Stimulated activated memory B cell treated with anti-CD40 and anti-IgM and Interleukin-4, amounts not matched to agents 10 μg/mL and 1 μg/mL and 100 μg/mL, for 72 hours (primary cell): ENCODE measurements at regions not wholly inside any gene's neighbourhood (a gene's known extent, or its start where the extent isn't known, plus 50 kb on each side); places are given as distances from the start of the nearest gene placed in this dataset.
A peak's percentile ranks its signal among the peaks of the same experiment; 100 is the strongest.
"Not testable (repeated sequence)": the region's sequence is repeated elsewhere in the genome, so short reads cannot be mapped to it uniquely, and the experiment has no call there.

Source experiments
- ATAC-seq: fragments of 150-1000 bp; cut with Tn5 transposase; 2 replicates; pipeline ENCODE4 v1.10.0; 2021
- H3K27ac Mint-ChIP-seq: one replicate; pipeline ENCODE4 v1.8.0; 2022; ENCODE audit warnings: mild to moderate bottlenecking, mixed read lengths
- H3K27me3 Mint-ChIP-seq: one replicate; pipeline ENCODE4 v1.8.0; 2022; ENCODE audit warnings: mixed read lengths
- H3K36me3 Mint-ChIP-seq: one replicate; pipeline ENCODE4 v1.8.0; 2022; ENCODE audit warnings: mixed read lengths
- H3K4me1 Mint-ChIP-seq: one replicate; pipeline ENCODE4 v1.8.0; 2022; ENCODE audit warnings: mixed read lengths
- H3K4me3 Mint-ChIP-seq: one replicate; pipeline ENCODE4 v1.8.0; 2022; ENCODE audit warnings: mild to moderate bottlenecking, moderate library complexity, mixed read lengths
- H3K9me3 Mint-ChIP-seq: one replicate; pipeline ENCODE4 v1.8.0; 2022; ENCODE audit warnings: mixed read lengths

- Mint-ChIP-seq H3K4me1 (peaks cover 42% of the 10 kb centered on the region), H3K4me3 (peak overlapping the region; percentile 19), H3K27ac (peak overlapping the region; percentile 90), H3K27me3 (no peaks in the 10 kb centered on the region), H3K9me3 (peaks cover 5% of the 10 kb centered on the region), H3K36me3 (no peaks in the 10 kb centered on the region)
- peak; percentile 90 for ATAC-seq
Measured at GRCh38 chr2:195559431-195559914, 97.6 kb upstream of the SLC39A10 start.

GRCh38 chr2:195555971-195556370, 101.1 kb upstream of the SLC39A10 start:
- H3K9me3 Mint-ChIP-seq, result peaks cover 5% of the 10 kb centered on the region
- H3K4me1 Mint-ChIP-seq, result peaks cover 45% of the 10 kb centered on the region
- H3K27ac Mint-ChIP-seq, result peak overlapping the region; percentile 46
- H3K36me3 Mint-ChIP-seq, result peaks cover 5% of the 10 kb centered on the region
- ATAC-seq, result no peak
- H3K27me3 Mint-ChIP-seq, result no peaks in the 10 kb centered on the region
- no peak overlapping the region for H3K4me3 Mint-ChIP-seq

- no peak for ATAC-seq
- Mint-ChIP-seq H3K27ac (peak overlapping the region; percentile 88), H3K36me3 (peaks cover 5% of the 10 kb centered on the region), H3K27me3 (no peaks in the 10 kb centered on the region), H3K9me3 (peaks cover 9% of the 10 kb centered on the region), H3K4me1 (peaks cover 27% of the 10 kb centered on the region), H3K4me3 (peak overlapping the region; percentile 44)
Measured at GRCh38 chr2:195552581-195552980, 104.4 kb upstream of the SLC39A10 start.

DNA sequence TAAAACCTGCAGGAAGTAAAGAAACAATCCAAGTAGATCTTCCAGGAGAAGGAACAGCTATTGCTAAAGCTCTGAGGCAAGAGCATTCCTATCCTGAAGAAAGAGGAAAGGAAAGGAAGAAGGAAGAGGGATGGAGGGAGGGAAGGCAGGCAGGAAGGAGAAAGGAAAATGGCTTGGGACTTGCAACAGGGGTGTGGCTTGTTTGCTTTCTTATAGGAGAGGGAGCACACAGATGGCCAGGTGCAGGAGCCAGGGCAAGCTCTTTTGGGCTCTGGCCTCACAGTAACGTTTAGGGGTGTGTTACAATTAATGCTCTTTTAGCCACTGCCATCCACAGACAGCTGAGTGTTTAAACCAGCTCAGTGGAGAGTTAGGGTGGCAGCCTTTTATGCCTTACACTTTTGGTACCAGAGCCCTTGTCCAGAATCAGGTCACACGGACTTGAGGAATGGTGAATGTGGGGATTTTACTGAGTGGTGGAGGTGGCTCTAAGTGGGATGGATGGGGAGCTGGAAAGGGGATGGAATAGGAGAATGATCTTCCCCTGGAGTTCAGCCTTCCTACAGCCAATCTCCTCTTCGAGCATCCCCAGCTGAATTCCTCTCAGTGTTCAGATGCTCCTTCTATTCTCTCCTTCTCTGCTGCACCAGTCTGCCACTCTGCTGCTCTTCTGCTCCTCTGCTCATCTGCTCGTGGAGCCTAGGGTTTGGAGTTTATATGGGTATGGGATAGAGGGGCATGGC, 108.7 kb upstream of the SLC39A10 start:
- Mint-ChIP-seq H3K27ac (peak overlapping the region; percentile 8), H3K36me3 (peaks cover 5% of the 10 kb centered on the region), H3K4me3 (no peak overlapping the region), H3K9me3 (peaks cover 9% of the 10 kb centered on the region), H3K4me1 (peaks cover 27% of the 10 kb centered on the region), H3K27me3 (no peaks in the 10 kb centered on the region)
- no peak for ATAC-seq

- H3K4me1 Mint-ChIP-seq, result peaks cover 26% of the 10 kb centered on the region
Measured at GRCh38 chr2:195547268-195547840, 109.7 kb upstream of the SLC39A10 start.

DNA sequence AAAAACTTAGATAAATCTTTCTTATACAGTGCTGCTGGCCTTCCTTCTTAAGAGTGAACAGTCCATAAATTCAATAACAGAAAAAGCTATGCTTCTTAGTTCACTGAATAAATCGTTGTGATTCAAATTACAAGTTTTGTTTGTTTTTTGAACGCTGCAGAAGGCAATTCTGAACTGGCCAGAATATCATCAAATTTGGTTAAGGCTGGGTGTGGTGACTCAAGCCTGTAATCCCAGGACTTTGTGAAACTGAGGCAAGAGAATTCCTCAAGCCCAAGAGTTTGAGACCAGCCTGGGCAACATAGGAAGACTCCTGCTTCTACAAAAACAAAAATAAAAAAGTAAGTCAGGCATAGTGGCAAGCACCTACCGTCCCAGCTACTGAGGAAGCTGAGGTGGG, 111.2 kb upstream of the SLC39A10 start:
- Mint-ChIP-seq H3K4me1 (peaks cover 17% of the 10 kb centered on the region), H3K27me3 (no peaks in the 10 kb centered on the region), H3K9me3 (peaks cover 12% of the 10 kb centered on the region), H3K27ac (no peak overlapping the region), H3K36me3 (no peaks in the 10 kb centered on the region), H3K4me3 (no peak overlapping the region)
- ATAC-seq, result no peak

More at GRCh38 chr2:195547268-195547840, 109.7 kb upstream of the SLC39A10 start:
- H3K9me3 Mint-ChIP-seq, result peaks cover 12% of the 10 kb centered on the region
- not testable (repeated sequence) for H3K27me3 Mint-ChIP-seq, H3K4me3 Mint-ChIP-seq, H3K27ac Mint-ChIP-seq, ATAC-seq, H3K36me3 Mint-ChIP-seq

DNA sequence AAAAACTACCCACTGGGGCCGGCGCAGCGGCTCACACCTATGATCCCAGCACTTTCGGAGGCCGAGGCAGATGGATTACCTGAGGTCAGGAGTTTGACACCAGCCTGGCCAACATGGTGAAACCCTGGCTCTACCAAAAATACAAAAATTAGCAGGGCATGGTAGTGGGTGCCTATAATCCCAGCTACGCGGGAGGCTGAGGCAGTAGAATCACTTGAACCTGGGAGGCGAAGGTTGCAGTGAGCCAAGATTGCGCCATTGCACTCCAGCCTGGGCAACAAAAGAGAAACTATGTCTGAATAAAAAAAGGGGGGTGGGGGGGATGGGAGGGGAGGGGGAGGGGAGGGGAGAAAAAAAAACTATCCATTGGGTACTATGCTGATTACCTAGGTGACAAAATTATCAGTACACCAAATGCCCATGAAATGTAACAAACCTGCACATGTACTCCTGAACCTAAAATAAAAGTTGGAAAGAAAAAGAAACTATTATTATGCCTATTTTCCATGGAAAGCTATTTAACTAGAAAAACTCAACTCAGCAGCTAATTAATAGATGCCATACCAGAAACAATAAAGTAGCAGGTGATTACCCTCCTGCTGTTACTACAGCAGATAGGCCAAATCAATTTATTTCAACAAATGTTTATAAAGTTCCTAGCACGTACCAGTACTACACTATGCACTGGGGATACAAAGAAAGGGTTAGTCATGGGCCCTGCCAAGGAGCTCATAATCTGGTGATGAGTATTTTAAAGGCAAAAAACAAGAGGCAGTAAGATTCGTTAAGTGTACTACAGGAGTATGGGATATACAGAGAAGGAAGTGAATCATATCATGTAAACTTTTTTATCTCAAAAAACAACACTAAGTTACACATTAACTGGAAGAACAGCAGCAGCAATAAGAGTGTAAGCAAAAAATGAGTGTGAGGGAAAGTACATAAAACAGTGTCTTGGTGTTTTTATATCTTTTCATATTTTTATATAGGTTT, 112.8 kb upstream of the SLC39A10 start:
- Mint-ChIP-seq H3K4me1 (peaks cover 12% of the 10 kb centered on the region), H3K36me3 (no peaks in the 10 kb centered on the region), H3K4me3 (no peak overlapping the region), H3K9me3 (peaks cover 12% of the 10 kb centered on the region), H3K27me3 (no peaks in the 10 kb centered on the region), H3K27ac (no peak overlapping the region)
- ATAC-seq, result peak; percentile 54

DNA sequence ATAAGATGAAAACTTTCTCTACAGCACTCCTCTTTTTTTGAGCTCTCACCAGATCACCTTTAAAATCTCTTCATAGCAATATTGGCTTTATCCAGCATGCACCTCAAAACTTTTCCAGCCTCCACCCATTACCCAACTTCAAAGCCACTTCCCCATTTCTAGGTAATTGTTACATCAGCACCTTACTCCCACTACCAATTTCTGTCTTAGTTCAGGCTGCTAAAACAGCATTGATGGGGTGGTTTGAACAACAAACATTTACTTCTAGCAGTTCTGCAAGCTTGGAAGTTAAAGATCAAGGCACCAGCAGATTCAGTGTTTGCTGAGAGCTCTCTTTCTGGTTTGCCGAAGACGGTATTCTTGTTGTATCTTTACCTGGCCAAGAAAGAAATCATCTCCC, 114.0 kb upstream of the SLC39A10 start:
- no peaks in the 10 kb centered on the region for H3K36me3 Mint-ChIP-seq
- no peak overlapping the region for H3K4me3 Mint-ChIP-seq
- peaks cover 7% of the 10 kb centered on the region for H3K9me3 Mint-ChIP-seq
- H3K4me1 Mint-ChIP-seq, result peaks cover 21% of the 10 kb centered on the region
- no peaks in the 10 kb centered on the region for H3K27me3 Mint-ChIP-seq
- H3K27ac Mint-ChIP-seq, result peak overlapping the region; percentile 38
- ATAC-seq, result no peak

DNA sequence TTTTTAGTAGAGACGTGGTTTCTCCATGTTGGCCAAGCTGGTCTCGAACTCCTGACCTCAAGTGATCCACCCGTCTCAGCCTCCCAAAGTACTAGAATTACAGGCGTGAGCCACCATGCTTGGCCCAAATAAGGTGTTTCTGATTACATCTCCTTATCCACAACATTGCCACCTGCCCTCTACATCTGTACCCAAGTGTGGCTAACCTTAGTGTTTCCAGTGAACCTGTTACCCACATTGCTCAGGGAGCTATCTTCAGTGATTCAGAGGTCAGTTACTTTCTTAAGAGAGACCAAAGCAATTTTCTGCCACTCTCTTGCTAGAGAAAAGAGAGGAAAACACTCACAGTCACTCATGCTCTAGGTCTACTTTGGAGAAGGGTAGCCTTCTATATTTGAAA, 115.0 kb upstream of the SLC39A10 start:
- H3K27ac Mint-ChIP-seq, result no peak overlapping the region
- peaks cover 6% of the 10 kb centered on the region for H3K9me3 Mint-ChIP-seq
- H3K27me3 Mint-ChIP-seq, result no peaks in the 10 kb centered on the region
- no peak for ATAC-seq
- no peaks in the 10 kb centered on the region for H3K36me3 Mint-ChIP-seq
- no peak overlapping the region for H3K4me3 Mint-ChIP-seq
- peaks cover 26% of the 10 kb centered on the region for H3K4me1 Mint-ChIP-seq

GRCh38 chr2:195538937-195539336, 118.1 kb upstream of the SLC39A10 start:
- Mint-ChIP-seq H3K36me3 (no peaks in the 10 kb centered on the region), H3K9me3 (peaks cover 6% of the 10 kb centered on the region), H3K27me3 (no peaks in the 10 kb centered on the region), H3K4me1 (peaks cover 57% of the 10 kb centered on the region), H3K4me3 (no peak overlapping the region), H3K27ac (peak overlapping the region; percentile 25)
- no peak for ATAC-seq

GRCh38 chr2:195537811-195538210, 119.2 kb upstream of the SLC39A10 start:
- Mint-ChIP-seq H3K4me3 (no peak overlapping the region), H3K9me3 (peaks cover 5% of the 10 kb centered on the region), H3K27ac (peak overlapping the region; percentile 92), H3K4me1 (peaks cover 59% of the 10 kb centered on the region), H3K27me3 (no peaks in the 10 kb centered on the region), H3K36me3 (no peaks in the 10 kb centered on the region)
- no peak for ATAC-seq

DNA sequence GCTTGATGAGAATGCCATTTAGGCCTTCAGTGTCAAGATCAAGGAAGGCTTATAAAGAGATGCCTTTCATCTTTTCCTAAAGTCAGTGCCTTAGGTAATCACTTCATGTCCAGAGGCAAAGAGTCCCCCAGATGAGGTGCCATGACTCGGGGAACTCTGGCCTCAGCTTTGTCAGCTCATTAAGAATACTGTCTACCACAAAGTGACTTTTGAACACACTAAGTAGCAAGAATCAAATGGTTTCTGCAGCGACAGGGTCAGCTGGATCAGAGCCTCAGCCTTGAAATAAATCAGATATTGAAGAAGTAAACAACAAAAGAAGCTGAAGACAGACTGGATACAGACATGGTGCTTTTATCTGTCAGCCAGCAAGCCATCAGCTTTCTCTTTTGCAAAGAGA, 120.1 kb upstream of the SLC39A10 start:
- Mint-ChIP-seq H3K4me3 (no peak overlapping the region), H3K27ac (peak overlapping the region; percentile 92), H3K4me1 (peaks cover 64% of the 10 kb centered on the region), H3K27me3 (no peaks in the 10 kb centered on the region), H3K9me3 (peaks cover 2% of the 10 kb centered on the region), H3K36me3 (no peaks in the 10 kb centered on the region)
- ATAC-seq, result no peak

GRCh38 chr2:195535911-195536522, 121.0 kb upstream of the SLC39A10 start:
- Mint-ChIP-seq H3K27ac (peak overlapping the region; percentile 92), H3K36me3 (no peaks in the 10 kb centered on the region), H3K4me1 (peaks cover 67% of the 10 kb centered on the region), H3K9me3 (peaks cover 2% of the 10 kb centered on the region), H3K27me3 (no peaks in the 10 kb centered on the region), H3K4me3 (peak overlapping the region; percentile 8)
- ATAC-seq, result peak; percentile 94

GRCh38 chr2:195534971-195535370, 122.1 kb upstream of the SLC39A10 start:
- Mint-ChIP-seq H3K27ac (peak overlapping the region; percentile 92), H3K9me3 (peaks cover 2% of the 10 kb centered on the region), H3K36me3 (no peaks in the 10 kb centered on the region), H3K27me3 (no peaks in the 10 kb centered on the region), H3K4me1 (peaks cover 67% of the 10 kb centered on the region), H3K4me3 (no peak overlapping the region)
- ATAC-seq, result no peak
